ENCODE measurements at regions not wholly inside any gene's neighbourhood (a gene's known extent, or its start where the extent isn't known, plus 50 kb on each side); places are given as distances from the start of the nearest gene placed in this dataset.

DNA sequence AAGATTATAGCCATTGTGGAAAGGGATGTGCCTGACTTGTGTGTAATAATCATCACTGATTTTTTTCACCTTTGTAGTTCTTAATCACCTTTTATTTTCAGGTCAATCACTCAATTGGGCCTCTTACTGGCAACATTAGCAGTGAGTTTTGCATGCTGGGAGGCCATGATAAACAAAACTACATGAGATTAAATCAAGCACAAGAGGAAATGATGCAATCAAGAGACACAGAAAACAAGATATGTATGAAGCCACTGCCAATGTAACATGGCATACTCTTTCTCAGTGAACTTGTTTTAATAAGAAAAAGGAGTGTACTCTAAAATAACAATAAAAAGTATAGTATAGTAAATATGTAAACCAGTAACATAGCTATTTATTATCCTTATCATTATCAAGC is 69.9 kb upstream of the FSIP2 start:
- H3K4me3 ChIP-seq (replicated peaks in 1 of 3; ENCODE audit: insufficient read depth in 1 of 3, low read depth in 1 of 3, low read length in 3 of 3), result no peak overlapping the region
- no peaks in the 10 kb centered on the region for H3K79me2 ChIP-seq (ENCODE audit: control insufficient read depth, insufficient read depth, low read length)
- intact Hi-C loops (cut with micrococcal nuclease), result no loop called here
- H3K4me1 ChIP-seq (ENCODE audit: control insufficient read depth, extremely low read depth, insufficient read depth, low read length), result no peaks in the 10 kb centered on the region
- FAIRE-seq (no peak), DNase-seq (ENCODE audit: low read depth, low spot score) (no peak)
- H3K9ac ChIP-seq (replicated peaks; ENCODE audit: extremely low read depth, insufficient read depth, low read length), result no peak overlapping the region
- H3K27me3 ChIP-seq (ENCODE audit: control insufficient read depth in 2 of 2, insufficient read depth in 2 of 2, low read length in 2 of 2), result no peaks in the 10 kb centered on the region
- ChIA-PET CTCF (no interaction called here), POLR2A (no interaction called here)
- H3K9me1 ChIP-seq (replicated peaks; ENCODE audit: control insufficient read depth, extremely low read depth, insufficient read depth, low read length), result no peaks in the 10 kb centered on the region
- H3K36me3 ChIP-seq (ENCODE audit: control insufficient read depth in 2 of 2, extremely low read depth in 1 of 2, insufficient read depth in 2 of 2, low read length in 2 of 2), result no peaks in the 10 kb centered on the region
- H2AFZ ChIP-seq (ENCODE audit: low read depth, low read length), result no peak overlapping the region
- no TSS peak for BruUV-seq (replicated peaks)
- no peak overlapping the region for H3K4me2 ChIP-seq (ENCODE audit: insufficient read depth, low read length)
- dilution Hi-C loops (cut with MboI; ENCODE audit: extremely low pct_ligation_motif_present, low sequenced_read_pairs), result no loop called here
- no peaks in the 10 kb centered on the region for H3K9me3 ChIP-seq (replicated peaks; ENCODE audit: control insufficient read depth, insufficient read depth, low read length)
- no peaks in the 10 kb centered on the region for H4K20me1 ChIP-seq (replicated peaks; ENCODE audit: control insufficient read depth, extremely low read depth, insufficient read depth, low read length)
- H3K27ac ChIP-seq (ENCODE audit: insufficient read depth, low read depth, low read length), result no peak overlapping the region
- TF ChIP-seq, protein P1, sequence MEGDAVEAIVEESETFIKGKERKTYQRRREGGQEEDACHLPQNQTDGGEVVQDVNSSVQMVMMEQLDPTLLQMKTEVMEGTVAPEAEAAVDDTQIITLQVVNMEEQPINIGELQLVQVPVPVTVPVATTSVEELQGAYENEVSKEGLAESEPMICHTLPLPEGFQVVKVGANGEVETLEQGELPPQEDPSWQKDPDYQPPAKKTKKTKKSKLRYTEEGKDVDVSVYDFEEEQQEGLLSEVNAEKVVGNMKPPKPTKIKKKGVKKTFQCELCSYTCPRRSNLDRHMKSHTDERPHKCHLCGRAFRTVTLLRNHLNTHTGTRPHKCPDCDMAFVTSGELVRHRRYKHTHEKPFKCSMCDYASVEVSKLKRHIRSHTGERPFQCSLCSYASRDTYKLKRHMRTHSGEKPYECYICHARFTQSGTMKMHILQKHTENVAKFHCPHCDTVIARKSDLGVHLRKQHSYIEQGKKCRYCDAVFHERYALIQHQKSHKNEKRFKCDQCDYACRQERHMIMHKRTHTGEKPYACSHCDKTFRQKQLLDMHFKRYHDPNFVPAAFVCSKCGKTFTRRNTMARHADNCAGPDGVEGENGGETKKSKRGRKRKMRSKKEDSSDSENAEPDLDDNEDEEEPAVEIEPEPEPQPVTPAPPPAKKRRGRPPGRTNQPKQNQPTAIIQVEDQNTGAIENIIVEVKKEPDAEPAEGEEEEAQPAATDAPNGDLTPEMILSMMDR (IDR thresholded peaks at IDR 0.05; ENCODE audit: extremely low read depth in 1 of 2, insufficient read depth in 1 of 2, low read depth in 1 of 2, low read length in 2 of 2), result no peak
- TF ChIP-seq JUN (IDR thresholded peaks at IDR 0.05; ENCODE audit: borderline replicate concordance, insufficient read depth, insufficient read length, low read depth) (no peak), MAX (IDR thresholded peaks at IDR 0.05; ENCODE audit: insufficient read depth, insufficient read length) (no peak), EZH2 (IDR thresholded peaks at IDR 0.05; ENCODE audit: borderline replicate concordance, low read depth, low read length, severe bottlenecking) (no peak), POLR2AphosphoS5 (IDR thresholded peaks at IDR 0.05; ENCODE audit: insufficient read depth, low read depth, low read length) (no peak), GATA2 (IDR thresholded peaks at IDR 0.05; ENCODE audit: insufficient read depth, insufficient read length, low read depth, low read length) (no peak), POLR2A (IDR thresholded peaks at IDR 0.05; ENCODE audit: low read depth, low read length) (no peak), FOS (IDR thresholded peaks at IDR 0.05; ENCODE audit: borderline replicate concordance, insufficient read depth, low read length) (no peak), MYC (IDR thresholded peaks at IDR 0.05; ENCODE audit: low read depth, low read length) (no peak)

Measured in endothelial cell of umbilical vein (primary cell).